ENCODE measurements at regions not wholly inside any gene's neighbourhood (a gene's known extent, or its start where the extent isn't known, plus 50 kb on each side); places are given as distances from the start of the nearest gene placed in this dataset.
A peak's percentile ranks its signal among the peaks of the same experiment; 100 is the strongest.

DNA sequence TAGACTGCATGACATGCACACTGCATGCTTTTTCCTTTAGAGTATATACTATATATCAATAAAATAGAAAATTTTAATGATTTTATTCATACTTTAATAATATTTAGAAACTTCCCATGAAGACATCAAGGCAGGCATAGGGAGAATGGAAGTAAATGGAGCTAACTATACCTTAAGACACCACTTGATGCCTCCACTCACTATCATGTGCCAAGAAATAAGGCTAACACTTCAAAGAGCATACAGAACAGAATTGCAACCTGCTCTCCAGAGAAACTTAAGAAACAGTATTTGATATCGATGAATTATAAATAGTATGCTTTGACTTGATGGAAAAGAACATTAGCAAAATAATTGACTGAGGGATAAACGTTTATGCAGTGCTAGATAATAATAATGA, 192.6 kb upstream of the MBNL1 start:
- H3K27me3 ChIP-seq (ENCODE audit: insufficient read depth, low read length): no peaks in the 10 kb centered on the region
- no peak overlapping the region for H3K9ac ChIP-seq (ENCODE audit: low read length)
- no peak overlapping the region for H3K4me2 ChIP-seq (ENCODE audit: low read length)
- H3K27ac ChIP-seq (ENCODE audit: low read depth, low read length): no peak overlapping the region
- intact Hi-C loops (cut with micrococcal nuclease): no loop called here
- POLR2A ChIA-PET: interaction anchor here (0.8 kb wide), 1 partner anchor 192 kb away, joined by 3 read pairs; no protein-coding TSS in a partner anchor
- no TSS peak for BruUV-seq (replicated peaks)
- no peak for DNase-seq (ENCODE audit: low read depth, low spot score)
- no peak for ATAC-seq
- H4K20me1 ChIP-seq (ENCODE audit: insufficient read depth): no peaks in the 10 kb centered on the region
- no peaks in the 10 kb centered on the region for H3K9me2 ChIP-seq (ENCODE audit: insufficient read depth)
- H3K4me3 ChIP-seq (replicated peaks in 1 of 2; ENCODE audit: low read depth in 1 of 2, low read length in 2 of 2): no peak overlapping the region
- H3K4me1 ChIP-seq (ENCODE audit: control insufficient read depth in 1 of 2, insufficient read depth in 2 of 2, low read length in 2 of 2): no peaks in the 10 kb centered on the region
- CTCF ChIA-PET: no interaction called here
- H2AFZ ChIP-seq (ENCODE audit: low read depth, low read length, poor library complexity, severe bottlenecking): no peak overlapping the region
- no peaks in the 10 kb centered on the region for H3K79me2 ChIP-seq (ENCODE audit: insufficient read depth, low read length)
- RAD21 ChIA-PET (ENCODE audit: low non-redundant PET in 1 of 2, low total read pairs in 2 of 2, uncharacterized antibody in 2 of 2, unreplicated experiment in 2 of 2): no interaction called here
- H3K9me3 ChIP-seq (ENCODE audit: control insufficient read depth in 1 of 2, insufficient read depth in 1 of 2, low read depth in 1 of 2, low read length in 2 of 2): no peaks in the 10 kb centered on the region
- H3K36me3 ChIP-seq (ENCODE audit: control insufficient read depth in 1 of 2, insufficient read depth in 2 of 2, low read length in 2 of 2): no peaks in the 10 kb centered on the region
- TF ChIP-seq ZFX (IDR thresholded peaks at IDR 0.05) (no peak), SIN3A (IDR thresholded peaks at IDR 0.05; ENCODE audit: low read depth) (no peak), RAD21 (IDR thresholded peaks at IDR 0.05; ENCODE audit: low read depth) (0 out of 2 replicates have a peak, but pooled peaks have one; percentile 9)

DNA sequence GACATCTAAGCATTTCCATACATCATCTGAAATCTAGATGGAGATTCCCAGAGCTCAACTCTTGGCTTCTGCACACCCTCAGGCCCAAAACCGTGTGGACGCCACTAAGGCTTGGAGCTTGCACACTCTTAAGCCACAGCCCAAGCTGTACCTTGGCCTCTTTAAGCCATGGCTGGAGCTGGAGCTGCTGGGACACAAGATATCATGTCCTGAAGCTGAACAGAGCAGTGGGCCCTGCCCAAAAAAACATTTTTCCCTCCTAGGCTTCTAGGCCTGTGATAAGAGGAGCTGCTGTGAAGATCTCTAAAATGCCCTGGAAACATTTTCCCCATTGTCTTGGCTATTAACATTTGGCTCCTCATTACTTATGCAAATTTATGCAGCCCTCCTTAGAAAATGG, 188.7 kb upstream of the MBNL1 start:
- no peaks in the 10 kb centered on the region for H3K9me3 ChIP-seq (ENCODE audit: control insufficient read depth in 1 of 2, insufficient read depth in 1 of 2, low read depth in 1 of 2, low read length in 2 of 2)
- DNase-seq (ENCODE audit: low read depth, low spot score) (no peak), ATAC-seq (no peak)
- no peaks in the 10 kb centered on the region for H3K27me3 ChIP-seq (ENCODE audit: insufficient read depth, low read length)
- no peaks in the 10 kb centered on the region for H3K36me3 ChIP-seq (ENCODE audit: control insufficient read depth in 1 of 2, insufficient read depth in 2 of 2, low read length in 2 of 2)
- intact Hi-C loops (cut with micrococcal nuclease): no loop called here
- BruUV-seq (replicated peaks): no TSS peak
- no peak overlapping the region for H3K9ac ChIP-seq (ENCODE audit: low read length)
- no peak overlapping the region for H3K4me3 ChIP-seq (replicated peaks in 1 of 2; ENCODE audit: low read depth in 1 of 2, low read length in 2 of 2)
- H3K9me2 ChIP-seq (ENCODE audit: insufficient read depth): no peaks in the 10 kb centered on the region; the same call in 1 of the 2 replicates
- ChIA-PET POLR2A (no interaction called here), CTCF (no interaction called here), RAD21 (ENCODE audit: low non-redundant PET in 1 of 2, low total read pairs in 2 of 2, uncharacterized antibody in 2 of 2, unreplicated experiment in 2 of 2) (no interaction called here)
- no peak overlapping the region for H2AFZ ChIP-seq (ENCODE audit: low read depth, low read length, poor library complexity, severe bottlenecking)
- H3K4me2 ChIP-seq (ENCODE audit: low read length): no peak overlapping the region
- TF ChIP-seq POLR2A (IDR thresholded peaks at IDR 0.05; ENCODE audit: borderline replicate concordance, extremely low read depth, insufficient read depth, insufficient read length): no peak
- no peak for TF ChIP-seq RAD21 (IDR thresholded peaks at IDR 0.05; ENCODE audit: low read depth)
- TF ChIP-seq EZH2phosphoT487 (IDR thresholded peaks at IDR 0.05; ENCODE audit: borderline replicate concordance): no peak
- TF ChIP-seq TCF7L2 (IDR thresholded peaks at IDR 0.05; ENCODE audit: borderline replicate concordance, extremely low read depth, insufficient read depth, insufficient read length): no peak
- TF ChIP-seq ZNF274 (IDR thresholded peaks at IDR 0.05; ENCODE audit: low read depth, low read length): no peak
- no peak for TF ChIP-seq ELF1 (IDR thresholded peaks at IDR 0.05; ENCODE audit: borderline replicate concordance, low read depth)
- no peak for TF ChIP-seq SRF (IDR thresholded peaks at IDR 0.05; ENCODE audit: low read depth)
- no peaks in the 10 kb centered on the region for H4K20me1 ChIP-seq (ENCODE audit: insufficient read depth)
- H3K4me1 ChIP-seq (ENCODE audit: control insufficient read depth in 1 of 2, insufficient read depth in 2 of 2, low read length in 2 of 2): no peaks in the 10 kb centered on the region
- no peaks in the 10 kb centered on the region for H3K79me2 ChIP-seq (ENCODE audit: insufficient read depth, low read length)
- H3K27ac ChIP-seq (ENCODE audit: low read depth, low read length): no peak overlapping the region

Measured in HCT116 (cell line).